ENCODE measurements at regions not wholly inside any gene's neighbourhood (a gene's known extent, or its start where the extent isn't known, plus 50 kb on each side); places are given as distances from the start of the nearest gene placed in this dataset.
"Not testable (repeated sequence)": the region's sequence is repeated elsewhere in the genome, so short reads cannot be mapped to it uniquely, and the experiment has no call there.

DNA sequence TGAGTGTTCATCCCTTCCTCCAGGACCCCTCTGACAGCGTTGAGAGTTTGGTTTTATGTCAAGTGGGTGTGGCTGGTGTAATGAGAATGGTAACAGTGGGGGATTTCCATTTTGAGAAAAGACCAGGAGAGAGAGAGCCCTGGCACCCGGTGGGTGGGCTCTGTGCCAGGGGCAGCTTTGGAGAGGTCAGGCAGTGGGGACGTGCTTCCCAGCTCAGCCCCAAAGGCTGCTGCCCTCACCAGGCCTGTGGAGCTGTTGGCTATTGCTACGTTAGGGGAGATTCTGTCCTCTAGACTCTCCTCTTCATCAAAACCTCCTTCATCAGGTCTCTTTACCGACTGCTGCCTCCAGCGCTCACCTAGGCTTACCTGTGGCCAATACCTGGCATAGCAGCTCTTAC is 176.3 kb downstream of the PTPRU start:
- no peak overlapping the region for H3K9ac ChIP-seq (ENCODE audit: low read depth in 1 of 2, low read length in 2 of 2)
- H3K27me3 ChIP-seq (ENCODE audit: control insufficient read depth in 1 of 2, insufficient read depth in 2 of 2, low read length in 2 of 2) = peaks cover 0 to 3% of the 10 kb centered on the region in 2 donors
- no peaks in the 10 kb centered on the region for H3K36me3 ChIP-seq (ENCODE audit: control insufficient read depth in 1 of 2, insufficient read depth in 2 of 2, low read length in 2 of 2)
- no peaks in the 10 kb centered on the region for H3K4me1 ChIP-seq (ENCODE audit: control insufficient read depth in 1 of 2, insufficient read depth in 2 of 2, low read length in 2 of 2)
- no peak overlapping the region for H3K4me3 ChIP-seq (ENCODE audit: low read depth in 1 of 2, low read length in 2 of 2)
- H3K27ac ChIP-seq (ENCODE audit: low read depth, low read length) = no peak overlapping the region
- H3K9me3 ChIP-seq (ENCODE audit: control insufficient read depth in 1 of 2, low read length in 2 of 2) = no peaks in the 10 kb centered on the region

DNA sequence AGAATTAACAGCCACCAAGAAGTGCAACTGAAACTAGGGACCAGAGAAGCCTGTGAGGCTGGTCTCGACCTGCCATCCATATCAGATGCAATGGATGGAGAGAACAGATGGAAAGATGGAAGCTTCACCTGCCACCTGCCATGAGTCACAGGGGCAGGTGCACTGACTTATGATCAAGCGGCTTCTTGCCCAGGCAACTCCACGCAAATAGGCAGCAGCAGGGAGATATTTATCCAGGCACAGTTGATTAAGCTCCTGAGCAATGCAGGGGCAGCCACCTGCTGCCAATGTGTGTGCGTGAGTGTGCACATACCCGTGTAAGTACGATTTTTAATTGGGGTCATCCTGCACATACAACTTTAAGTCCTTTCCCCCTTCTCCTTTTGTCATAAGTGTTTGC is 174.2 kb downstream of the PTPRU start:
- Histone ChIP-seq H3K36me3 (ENCODE audit: control insufficient read depth in 1 of 2, insufficient read depth in 2 of 2, low read length in 2 of 2) (no peaks in the 10 kb centered on the region), H3K27ac (ENCODE audit: low read depth, low read length) (no peak overlapping the region), H3K4me3 (ENCODE audit: low read depth in 1 of 2, low read length in 2 of 2) (no peak overlapping the region), H3K9me3 (ENCODE audit: control insufficient read depth in 1 of 2, low read length in 2 of 2) (no peaks in the 10 kb centered on the region), H3K4me1 (ENCODE audit: control insufficient read depth in 1 of 2, insufficient read depth in 2 of 2, low read length in 2 of 2) (no peaks in the 10 kb centered on the region), H3K9ac (ENCODE audit: low read depth in 1 of 2, low read length in 2 of 2) (no peak overlapping the region), H3K27me3 (ENCODE audit: control insufficient read depth in 1 of 2, insufficient read depth in 2 of 2, low read length in 2 of 2) (no peaks in the 10 kb centered on the region)

DNA sequence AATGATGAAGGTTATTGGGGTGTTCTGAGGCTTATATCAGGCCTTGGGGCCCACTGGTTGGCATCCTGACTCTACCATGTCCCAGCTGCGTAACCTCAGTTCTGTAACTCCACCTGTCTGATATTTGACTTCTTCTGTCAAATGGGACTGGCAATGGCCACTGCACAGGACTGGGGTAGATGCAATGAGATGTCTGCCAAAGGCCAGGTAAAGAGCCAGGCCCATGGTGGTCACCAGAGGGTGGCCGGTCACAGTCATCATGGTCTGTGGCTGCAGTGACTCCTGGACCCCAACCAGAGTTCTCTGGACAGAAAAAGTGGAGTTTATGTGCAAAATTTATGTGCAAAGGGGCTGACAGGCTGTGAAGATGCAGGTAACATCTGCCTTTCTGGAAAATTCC is 173.3 kb downstream of the PTPRU start:
- no peaks in the 10 kb centered on the region for H3K27me3 ChIP-seq (ENCODE audit: control insufficient read depth in 1 of 2, insufficient read depth in 2 of 2, low read length in 2 of 2)
- H3K36me3 ChIP-seq (ENCODE audit: control insufficient read depth in 1 of 2, insufficient read depth in 2 of 2, low read length in 2 of 2) = no peaks in the 10 kb centered on the region
- no peak overlapping the region for H3K4me3 ChIP-seq (ENCODE audit: low read depth in 1 of 2, low read length in 2 of 2)

DNA sequence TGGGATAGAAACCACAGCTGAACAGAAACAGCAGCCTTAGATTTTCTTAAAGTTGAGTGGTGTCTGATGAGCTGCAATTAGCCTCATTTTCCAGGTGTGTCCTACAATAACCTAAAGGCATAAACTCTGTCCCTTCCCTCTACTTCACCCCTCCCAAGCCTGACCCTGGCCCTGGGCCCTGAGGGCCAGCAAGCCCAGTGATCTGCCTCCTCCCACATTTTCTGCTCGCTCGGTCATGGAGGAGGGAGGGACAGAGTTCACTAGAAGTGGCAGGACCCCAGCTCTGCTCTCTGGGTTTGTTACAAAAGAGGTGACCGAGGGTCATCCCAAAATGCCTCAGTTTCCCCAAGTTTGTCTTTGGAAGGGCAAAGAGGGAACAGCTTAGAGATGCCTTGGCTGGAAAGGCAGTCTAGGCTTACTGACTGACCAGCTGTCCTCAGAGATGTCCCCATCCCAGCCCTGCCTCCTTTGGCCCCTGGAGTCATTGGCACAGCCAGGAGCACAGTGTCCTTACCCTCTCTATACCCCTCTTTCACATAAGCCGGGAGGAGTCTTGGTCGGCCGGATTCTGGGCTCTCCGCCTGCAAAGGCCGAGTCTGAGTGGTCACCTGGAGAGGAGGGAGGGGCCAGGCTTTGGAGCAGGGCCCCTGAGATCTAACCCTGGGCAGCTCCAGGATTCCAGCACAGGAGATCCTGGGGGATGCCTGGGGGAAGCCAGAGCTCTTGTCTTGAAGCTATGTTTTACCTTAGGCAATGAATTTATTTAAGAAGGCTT is 172.7 kb downstream of the PTPRU start:
- Histone ChIP-seq H3K27ac (ENCODE audit: low read depth, low read length) (no peak overlapping the region), H3K27me3 (ENCODE audit: control insufficient read depth in 1 of 2, insufficient read depth in 2 of 2, low read length in 2 of 2) (no peaks in the 10 kb centered on the region), H3K4me1 (ENCODE audit: control insufficient read depth in 1 of 2, insufficient read depth in 2 of 2, low read length in 2 of 2) (no peaks in the 10 kb centered on the region), H3K9me3 (ENCODE audit: control insufficient read depth in 1 of 2, low read length in 2 of 2) (no peaks in the 10 kb centered on the region), H3K9ac (ENCODE audit: low read depth in 1 of 2, low read length in 2 of 2) (no peak overlapping the region), H3K4me3 (ENCODE audit: low read depth in 1 of 2, low read length in 2 of 2) (no peak overlapping the region), H3K36me3 (ENCODE audit: control insufficient read depth in 1 of 2, insufficient read depth in 2 of 2, low read length in 2 of 2) (no peaks in the 10 kb centered on the region)

More for the DNA sequence above, 173.3 kb downstream of the PTPRU start:
- Histone ChIP-seq H3K4me1 (ENCODE audit: control insufficient read depth in 1 of 2, insufficient read depth in 2 of 2, low read length in 2 of 2) (no peaks in the 10 kb centered on the region), H3K9me3 (ENCODE audit: control insufficient read depth in 1 of 2, low read length in 2 of 2) (no peaks in the 10 kb centered on the region), H3K27ac (ENCODE audit: low read depth, low read length) (no peak overlapping the region), H3K9ac (ENCODE audit: low read depth in 1 of 2, low read length in 2 of 2) (no peak overlapping the region)

DNA sequence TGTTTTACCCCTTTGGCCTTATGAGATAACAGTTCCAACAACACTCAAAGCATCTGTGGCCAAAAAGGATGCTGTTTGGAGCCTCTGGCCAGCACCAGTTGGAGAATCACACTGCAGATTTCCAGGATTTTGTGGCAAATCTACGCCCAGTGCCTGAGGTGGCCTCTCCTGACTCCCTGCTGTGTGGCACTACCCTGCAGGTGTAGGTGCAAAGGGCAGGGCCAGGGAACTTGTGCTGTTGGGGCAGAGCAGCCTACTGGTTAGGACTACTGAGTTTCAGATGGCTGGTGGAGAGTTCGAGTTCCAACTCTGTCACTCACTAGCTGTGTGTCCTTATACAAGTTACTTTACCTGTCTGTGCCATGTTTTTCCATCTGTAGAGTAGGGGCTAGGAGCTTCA is 170.5 kb downstream of the PTPRU start:
- no peaks in the 10 kb centered on the region for H3K4me1 ChIP-seq (ENCODE audit: control insufficient read depth in 1 of 2, insufficient read depth in 2 of 2, low read length in 2 of 2)
- no peak overlapping the region for H3K4me3 ChIP-seq (ENCODE audit: low read depth in 1 of 2, low read length in 2 of 2)
- H3K27ac ChIP-seq (ENCODE audit: low read depth, low read length) = no peak overlapping the region
- H3K27me3 ChIP-seq (ENCODE audit: control insufficient read depth in 1 of 2, insufficient read depth in 2 of 2, low read length in 2 of 2) = no peaks in the 10 kb centered on the region
- no peaks in the 10 kb centered on the region for H3K9me3 ChIP-seq (ENCODE audit: control insufficient read depth in 1 of 2, low read length in 2 of 2)
- no peak overlapping the region for H3K9ac ChIP-seq (ENCODE audit: low read depth in 1 of 2, low read length in 2 of 2)
- no peaks in the 10 kb centered on the region for H3K36me3 ChIP-seq (ENCODE audit: control insufficient read depth in 1 of 2, insufficient read depth in 2 of 2, low read length in 2 of 2)

DNA sequence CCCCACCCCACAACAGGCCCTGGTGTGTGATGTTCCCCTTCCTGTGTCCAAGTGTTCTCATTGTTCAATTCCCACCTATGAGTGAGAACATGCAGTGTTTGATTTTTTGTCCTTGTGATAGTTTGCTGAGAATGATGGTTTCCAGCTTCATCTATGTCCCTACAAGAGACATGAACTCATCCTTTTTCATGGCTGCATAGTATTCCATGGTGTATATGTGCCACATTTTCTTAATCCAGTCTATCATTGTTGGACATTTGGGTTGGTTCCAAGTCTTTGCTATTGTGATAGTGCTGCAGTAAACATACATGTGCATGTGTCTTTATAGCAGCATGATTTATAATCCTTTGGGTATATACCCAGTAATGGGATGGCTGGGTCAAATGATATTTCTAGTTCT is 163.9 kb downstream of the PTPRU start:
- not testable (repeated sequence) for H3K9ac ChIP-seq (ENCODE audit: low read depth in 1 of 2, low read length in 2 of 2); H3K4me1 ChIP-seq (ENCODE audit: control insufficient read depth in 1 of 2, insufficient read depth in 2 of 2, low read length in 2 of 2)

DNA sequence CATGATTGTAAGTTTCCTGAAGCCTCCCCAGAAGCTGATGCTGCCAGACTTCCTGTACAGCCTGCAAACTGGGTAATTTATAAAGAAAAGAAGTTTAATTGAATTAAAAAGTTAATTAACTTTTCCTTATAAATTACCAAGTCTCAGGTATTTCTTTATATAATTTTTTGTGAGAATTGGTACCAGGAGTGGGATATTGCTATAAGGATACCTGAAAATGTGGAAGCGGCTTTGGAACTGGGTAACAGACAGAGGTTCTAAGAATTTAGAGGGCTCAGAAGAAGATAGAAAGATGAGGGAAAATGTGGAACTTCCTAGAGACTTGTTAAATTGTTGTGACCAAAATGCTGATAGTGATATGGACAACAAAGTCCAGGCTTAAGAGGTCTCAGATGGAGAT is 163.1 kb downstream of the PTPRU start:
- H3K9me3 ChIP-seq (ENCODE audit: control insufficient read depth in 1 of 2, low read length in 2 of 2) = no peaks in the 10 kb centered on the region
- no peak overlapping the region for H3K27ac ChIP-seq (ENCODE audit: low read depth, low read length)
- H3K27me3 ChIP-seq (ENCODE audit: control insufficient read depth in 1 of 2, insufficient read depth in 2 of 2, low read length in 2 of 2) = no peaks in the 10 kb centered on the region
- H3K4me3 ChIP-seq (ENCODE audit: low read depth in 1 of 2, low read length in 2 of 2) = no peak overlapping the region
- no peaks in the 10 kb centered on the region for H3K4me1 ChIP-seq (ENCODE audit: control insufficient read depth in 1 of 2, insufficient read depth in 2 of 2, low read length in 2 of 2)
- no peak overlapping the region for H3K9ac ChIP-seq (ENCODE audit: low read depth in 1 of 2, low read length in 2 of 2)
- no peaks in the 10 kb centered on the region for H3K36me3 ChIP-seq (ENCODE audit: control insufficient read depth in 1 of 2, insufficient read depth in 2 of 2, low read length in 2 of 2)

More for the DNA sequence above, 163.9 kb downstream of the PTPRU start:
- not testable (repeated sequence) for H3K9me3 ChIP-seq (ENCODE audit: control insufficient read depth in 1 of 2, low read length in 2 of 2); H3K36me3 ChIP-seq (ENCODE audit: control insufficient read depth in 1 of 2, insufficient read depth in 2 of 2, low read length in 2 of 2); H3K27ac ChIP-seq (ENCODE audit: low read depth, low read length); H3K4me3 ChIP-seq (ENCODE audit: low read depth in 1 of 2, low read length in 2 of 2); H3K27me3 ChIP-seq (ENCODE audit: control insufficient read depth in 1 of 2, insufficient read depth in 2 of 2, low read length in 2 of 2)

DNA sequence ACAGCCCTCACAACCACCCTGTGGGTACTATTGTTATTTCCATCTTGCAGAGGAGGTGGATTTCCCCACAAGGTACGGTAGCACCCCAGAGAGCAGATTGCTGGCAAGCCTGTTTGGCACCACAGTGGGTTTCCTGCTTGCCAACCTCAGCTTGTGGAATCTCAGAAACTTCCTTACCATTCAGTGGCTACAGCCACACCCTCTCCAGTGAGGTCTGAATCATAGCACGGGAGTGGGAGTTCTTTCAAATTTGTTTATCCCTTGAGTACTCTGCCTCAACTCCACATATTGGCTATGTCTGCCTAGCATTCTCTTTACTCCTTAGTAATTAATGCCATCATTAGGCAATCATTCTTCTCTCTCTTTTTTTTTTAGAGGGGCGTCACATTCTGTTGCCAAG is 162.1 kb downstream of the PTPRU start:
- H3K9ac ChIP-seq (ENCODE audit: low read depth in 1 of 2, low read length in 2 of 2) = no peak overlapping the region
- H3K9me3 ChIP-seq (ENCODE audit: control insufficient read depth in 1 of 2, low read length in 2 of 2) = no peaks in the 10 kb centered on the region
- H3K4me3 ChIP-seq (ENCODE audit: low read depth in 1 of 2, low read length in 2 of 2) = no peak overlapping the region
- no peaks in the 10 kb centered on the region for H3K27me3 ChIP-seq (ENCODE audit: control insufficient read depth in 1 of 2, insufficient read depth in 2 of 2, low read length in 2 of 2)
- H3K4me1 ChIP-seq (ENCODE audit: control insufficient read depth in 1 of 2, insufficient read depth in 2 of 2, low read length in 2 of 2) = no peaks in the 10 kb centered on the region
- H3K27ac ChIP-seq (ENCODE audit: low read depth, low read length) = no peak overlapping the region
- H3K36me3 ChIP-seq (ENCODE audit: control insufficient read depth in 1 of 2, insufficient read depth in 2 of 2, low read length in 2 of 2) = no peaks in the 10 kb centered on the region

DNA sequence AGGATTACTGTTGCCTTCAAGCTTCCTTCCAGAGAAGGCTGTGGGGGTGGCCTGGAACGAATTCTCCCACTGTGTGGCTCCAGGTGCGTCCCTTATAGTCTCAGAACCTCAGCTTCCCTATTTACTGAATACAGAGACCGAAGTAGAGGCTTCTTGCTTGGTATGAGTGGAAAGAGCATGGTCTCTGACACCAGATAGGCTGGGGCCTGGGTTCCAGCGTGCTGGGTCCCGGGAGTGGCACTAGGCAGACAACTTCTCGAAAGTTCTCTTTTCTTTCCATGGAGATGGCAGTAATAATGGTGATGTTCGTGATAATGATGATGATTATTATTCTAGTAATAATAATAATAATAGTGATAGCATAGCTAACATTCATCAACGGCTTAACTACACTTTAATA is 161.7 kb downstream of the PTPRU start:
- Histone ChIP-seq H3K9ac (ENCODE audit: low read depth in 1 of 2, low read length in 2 of 2) (no peak overlapping the region), H3K27ac (ENCODE audit: low read depth, low read length) (no peak overlapping the region)

DNA sequence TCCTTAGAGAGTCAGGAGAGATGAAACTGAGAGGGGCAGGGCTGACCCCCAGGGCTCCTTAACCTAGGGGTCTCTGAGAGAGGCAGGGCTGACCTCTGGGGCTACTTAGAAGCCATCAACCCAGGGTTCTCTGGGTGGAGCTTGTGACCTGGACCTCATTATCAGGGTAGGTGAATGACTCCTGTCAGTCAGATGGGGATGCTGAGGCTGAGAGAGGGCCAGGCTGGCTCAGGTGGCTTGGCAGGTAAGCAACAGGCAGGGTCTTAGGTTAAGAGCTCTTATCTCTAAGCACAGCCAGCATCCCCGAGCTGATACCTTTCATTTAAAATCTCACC is 160.9 kb downstream of the PTPRU start:
- Histone ChIP-seq H3K27ac (ENCODE audit: low read depth, low read length) (no peak overlapping the region), H3K36me3 (ENCODE audit: control insufficient read depth in 1 of 2, insufficient read depth in 2 of 2, low read length in 2 of 2) (no peaks in the 10 kb centered on the region), H3K9me3 (ENCODE audit: control insufficient read depth in 1 of 2, low read length in 2 of 2) (no peaks in the 10 kb centered on the region), H3K4me1 (ENCODE audit: control insufficient read depth in 1 of 2, insufficient read depth in 2 of 2, low read length in 2 of 2) (no peaks in the 10 kb centered on the region), H3K4me3 (ENCODE audit: low read depth in 1 of 2, low read length in 2 of 2) (no peak overlapping the region), H3K9ac (ENCODE audit: low read depth in 1 of 2, low read length in 2 of 2) (no peak overlapping the region), H3K27me3 (ENCODE audit: control insufficient read depth in 1 of 2, insufficient read depth in 2 of 2, low read length in 2 of 2) (no peaks in the 10 kb centered on the region)

More for the DNA sequence above, 161.7 kb downstream of the PTPRU start:
- Histone ChIP-seq H3K36me3 (ENCODE audit: control insufficient read depth in 1 of 2, insufficient read depth in 2 of 2, low read length in 2 of 2) (no peaks in the 10 kb centered on the region), H3K9me3 (ENCODE audit: control insufficient read depth in 1 of 2, low read length in 2 of 2) (no peaks in the 10 kb centered on the region), H3K27me3 (ENCODE audit: control insufficient read depth in 1 of 2, insufficient read depth in 2 of 2, low read length in 2 of 2) (no peaks in the 10 kb centered on the region), H3K4me3 (ENCODE audit: low read depth in 1 of 2, low read length in 2 of 2) (no peak overlapping the region), H3K4me1 (ENCODE audit: control insufficient read depth in 1 of 2, insufficient read depth in 2 of 2, low read length in 2 of 2) (no peaks in the 10 kb centered on the region)

All from duodenal mucosa (tissue), 2 donors.